BJ (cell line): ENCODE measurements at regions not wholly inside any gene's neighbourhood (a gene's known extent, or its start where the extent isn't known, plus 50 kb on each side); places are given as distances from the start of the nearest gene placed in this dataset.

Experiments used
- CTCF ChIA-PET: fragments of 350-600 bp; formaldehyde crosslinking; extraction: SDS; loops from one replicate; lab custom pipeline; 2021; ENCODE audit warnings: antibody characterized with exemption, inconsistent platforms; lab: Yijun Ruan, JAX
- POLR2A ChIA-PET: fragments of 300-600 bp; sonication (Branson Sonifier 250); formaldehyde crosslinking; extraction: SDS; loops from one replicate; lab custom pipeline; 2021; ENCODE audit warnings: antibody characterized with exemption; lab: Charles Lee
- DNase-seq: peaks from one replicate; pipeline ENCODE4 v3.0.0-alpha.2; 2011; ENCODE audit warnings: low read depth
- H3K27me3 ChIP-seq: 2 replicates; pipeline ENCODE4 v1.6.0; 2011; ENCODE audit warnings: low read length; ENCODE audit not compliant: control insufficient read depth, insufficient read depth
- H3K36me3 ChIP-seq: 2 replicates; pipeline ENCODE4 v1.5.1; 2011; ENCODE audit warnings: low read length; ENCODE audit not compliant: control insufficient read depth, insufficient read depth
- H3K4me3 ChIP-seq: 2 replicates; pipeline ENCODE4 v1.5.1; 2011; ENCODE audit warnings: low read depth, mild to moderate bottlenecking, control low read depth, low read length
- TF ChIP-seq, protein P1 (sequence below): IDR thresholded peaks from 2 replicates; pipeline ENCODE4 v1.5.1; 2011; ENCODE audit warnings: low read depth, mild to moderate bottlenecking, control low read depth, inconsistent platforms, low read length, moderate library complexity; ENCODE audit not compliant: insufficient read depth

DNA sequence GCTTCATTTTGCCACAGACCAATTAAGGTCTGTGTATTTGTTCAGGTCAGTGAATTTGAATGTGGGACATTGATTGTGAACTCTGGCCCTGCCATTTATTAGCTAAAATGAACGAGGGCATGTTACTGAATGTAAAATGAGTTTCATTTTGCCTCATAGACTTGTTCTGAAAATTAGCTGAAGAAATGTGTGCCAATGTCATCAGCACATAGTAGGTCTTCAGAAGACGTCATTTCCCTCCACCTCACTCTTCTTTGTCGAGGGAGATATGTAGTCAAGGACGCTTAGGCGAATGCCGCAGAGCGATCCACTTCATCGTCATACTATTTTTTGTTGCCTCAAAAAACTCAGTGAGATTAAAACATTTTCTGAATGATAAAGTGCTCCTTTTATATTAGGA lies 291.7 kb downstream of the SMOC2 start:
- CTCF ChIA-PET, result interaction anchor here (1.0 kb wide), 1 partner anchor 65 kb away, joined by 3 read pairs; no protein-coding TSS in a partner anchor
- Histone ChIP-seq H3K27me3 (no peaks in the 10 kb centered on the region), H3K4me3 (no peak overlapping the region), H3K36me3 (no peaks in the 10 kb centered on the region)
- POLR2A ChIA-PET, result no interaction called here
- TF ChIP-seq, protein P1, sequence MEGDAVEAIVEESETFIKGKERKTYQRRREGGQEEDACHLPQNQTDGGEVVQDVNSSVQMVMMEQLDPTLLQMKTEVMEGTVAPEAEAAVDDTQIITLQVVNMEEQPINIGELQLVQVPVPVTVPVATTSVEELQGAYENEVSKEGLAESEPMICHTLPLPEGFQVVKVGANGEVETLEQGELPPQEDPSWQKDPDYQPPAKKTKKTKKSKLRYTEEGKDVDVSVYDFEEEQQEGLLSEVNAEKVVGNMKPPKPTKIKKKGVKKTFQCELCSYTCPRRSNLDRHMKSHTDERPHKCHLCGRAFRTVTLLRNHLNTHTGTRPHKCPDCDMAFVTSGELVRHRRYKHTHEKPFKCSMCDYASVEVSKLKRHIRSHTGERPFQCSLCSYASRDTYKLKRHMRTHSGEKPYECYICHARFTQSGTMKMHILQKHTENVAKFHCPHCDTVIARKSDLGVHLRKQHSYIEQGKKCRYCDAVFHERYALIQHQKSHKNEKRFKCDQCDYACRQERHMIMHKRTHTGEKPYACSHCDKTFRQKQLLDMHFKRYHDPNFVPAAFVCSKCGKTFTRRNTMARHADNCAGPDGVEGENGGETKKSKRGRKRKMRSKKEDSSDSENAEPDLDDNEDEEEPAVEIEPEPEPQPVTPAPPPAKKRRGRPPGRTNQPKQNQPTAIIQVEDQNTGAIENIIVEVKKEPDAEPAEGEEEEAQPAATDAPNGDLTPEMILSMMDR, result no peak
- DNase-seq, result no peak

DNA sequence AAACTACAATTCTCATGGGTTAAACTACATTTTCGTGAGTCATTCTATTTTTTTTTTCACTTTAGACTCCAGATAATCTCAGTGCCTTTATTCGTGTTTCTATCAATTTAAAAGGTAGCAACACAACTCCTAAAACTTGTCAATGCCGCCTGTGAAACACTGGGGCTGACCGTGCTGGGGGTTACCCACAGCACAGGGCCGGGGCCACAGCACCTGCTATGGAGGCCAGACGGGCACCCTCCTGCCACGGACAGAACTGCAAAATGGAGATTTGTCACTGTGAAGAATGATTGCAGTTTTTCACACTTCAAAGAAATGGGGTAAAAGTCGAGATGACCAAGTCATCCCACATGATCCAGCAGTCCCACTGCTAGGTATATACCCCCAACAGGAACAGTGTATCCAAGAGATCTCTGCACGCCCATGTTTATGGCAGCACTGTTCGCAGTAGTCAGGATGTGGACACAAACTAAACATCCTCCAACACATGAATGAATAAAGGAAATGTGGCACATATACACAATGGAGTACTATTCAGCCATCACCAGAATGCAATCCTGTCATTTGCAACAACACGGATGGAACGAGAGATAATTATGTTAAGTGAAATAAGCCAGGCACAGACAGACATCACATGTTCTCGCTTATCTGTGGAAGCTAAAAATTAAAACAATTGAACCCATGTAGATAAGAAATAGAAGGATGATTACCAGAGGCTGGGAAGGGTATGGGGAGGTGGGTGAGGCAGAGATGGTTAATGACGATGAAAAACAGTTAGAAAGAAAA lies 290.1 kb downstream of the SMOC2 start:
- ChIA-PET CTCF (no interaction called here), POLR2A (no interaction called here)
- Histone ChIP-seq H3K36me3 (no peaks in the 10 kb centered on the region), H3K27me3 (no peaks in the 10 kb centered on the region), H3K4me3 (no peak overlapping the region)
- DNase-seq, result no peak
- TF ChIP-seq, protein P1, result no peak

DNA sequence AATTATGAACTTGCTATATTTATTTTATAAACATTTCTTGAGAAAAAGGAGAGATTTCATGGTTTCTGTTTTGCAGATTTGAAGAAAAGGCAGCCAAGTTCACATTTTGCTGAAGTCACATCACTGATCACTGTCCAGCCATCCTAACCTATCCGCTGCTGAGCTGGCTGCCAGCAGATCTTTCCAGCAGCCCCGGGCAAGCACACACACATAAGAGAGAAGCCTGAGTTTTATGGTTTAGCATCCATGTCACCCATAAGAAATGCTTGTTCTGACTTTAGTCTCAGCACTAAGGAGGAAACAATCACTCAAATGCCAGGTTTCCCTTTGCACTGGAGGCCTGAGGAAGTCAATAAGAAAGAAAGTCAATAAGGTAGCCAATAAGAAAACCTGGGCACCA lies 287.1 kb downstream of the SMOC2 start:
- Histone ChIP-seq H3K36me3 (no peaks in the 10 kb centered on the region), H3K4me3 (no peak overlapping the region), H3K27me3 (no peaks in the 10 kb centered on the region)
- ChIA-PET CTCF (no interaction called here), POLR2A (no interaction called here)
- no peak for DNase-seq
- TF ChIP-seq, protein P1, result no peak

DNA sequence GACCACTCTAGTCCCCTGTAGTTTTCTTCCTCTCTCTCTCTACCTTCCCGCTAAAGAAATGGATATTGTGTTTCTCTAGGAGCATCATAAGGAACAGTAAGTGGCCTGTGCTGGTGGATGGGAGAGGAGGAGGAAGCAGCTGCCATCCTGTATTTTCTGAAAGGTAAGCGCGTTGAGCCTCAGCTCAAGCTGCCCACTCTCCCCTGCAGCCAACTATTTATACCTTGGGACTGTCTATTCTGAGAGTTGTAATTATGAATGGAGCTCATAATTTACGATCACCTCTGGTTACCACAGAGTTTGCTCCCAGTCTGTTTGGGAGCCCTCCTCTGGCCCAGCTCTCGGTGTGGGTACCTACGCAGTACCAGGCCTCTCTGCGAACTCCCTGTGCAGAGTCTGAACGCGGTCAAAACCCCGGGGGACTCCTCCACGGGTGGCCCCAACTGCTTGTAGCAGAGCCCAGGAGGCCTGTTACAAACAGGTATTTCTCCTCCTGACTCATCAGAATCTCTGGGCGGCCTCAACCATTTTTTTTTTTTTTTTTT lies 285.4 kb downstream of the SMOC2 start:
- TF ChIP-seq, protein P1, result no peak
- Histone ChIP-seq H3K4me3 (no peak overlapping the region), H3K36me3 (no peaks in the 10 kb centered on the region), H3K27me3 (no peaks in the 10 kb centered on the region)
- DNase-seq, result no peak
- ChIA-PET CTCF (no interaction called here), POLR2A (no interaction called here)

DNA sequence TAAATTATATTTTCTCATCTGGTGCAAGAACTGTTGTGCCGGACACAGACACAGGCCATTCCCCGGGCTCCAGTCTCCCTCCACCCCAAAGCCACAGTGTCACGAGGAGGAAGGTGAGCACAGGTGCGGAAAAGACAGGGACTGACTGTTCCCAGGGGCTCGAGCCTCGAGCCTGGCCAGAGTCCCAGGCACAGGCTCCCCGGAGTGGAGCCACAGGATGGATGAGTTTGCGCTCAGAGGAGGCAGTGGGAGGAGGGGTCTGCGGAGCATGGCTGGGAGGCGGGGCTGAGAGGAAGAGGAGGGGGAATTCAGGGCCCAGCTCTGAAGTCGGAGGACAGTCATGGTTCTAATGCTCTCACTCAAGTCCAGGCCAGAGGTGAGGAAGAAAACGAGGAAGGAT lies 284.8 kb downstream of the SMOC2 start:
- ChIA-PET CTCF (no interaction called here), POLR2A (no interaction called here)
- DNase-seq, result no peak
- Histone ChIP-seq H3K27me3 (no peaks in the 10 kb centered on the region), H3K36me3 (no peaks in the 10 kb centered on the region), H3K4me3 (no peak overlapping the region)
- TF ChIP-seq, protein P1, result no peak
